Psoas muscle (tissue), 7 donors: ENCODE measurements at regions not wholly inside any gene's neighbourhood (a gene's known extent, or its start where the extent isn't known, plus 50 kb on each side); places are given as distances from the start of the nearest gene placed in this dataset.

Experiments used
- ATAC-seq, 4 donors: fragments of 200-7000 bp; cut with Tn5 transposase; one replicate each; pipeline ENCODE4 v1.9.1; 2020; ENCODE audit warnings: moderate library complexity in 3 of 4, mild to moderate bottlenecking in 2 of 4
- DNase-seq, 2 donors: peaks; one replicate each; pipeline ENCODE4 v3.0.0-alpha.2; 2020
- H3K27ac ChIP-seq: fragments of 200-600 bp; one replicate; pipeline ENCODE4 v1.8.0; 2022
- H3K27me3 ChIP-seq, 3 donors: fragments of 200-600 bp in 1 of 3; one replicate each; pipeline versions ENCODE4 v1.6.1 to v1.8.0; 2013 to 2022; ENCODE audit warnings: low read length in 2 of 3, mild to moderate bottlenecking in 2 of 3, moderate library complexity in 1 of 3; ENCODE audit not compliant: insufficient read depth in 3 of 3
- H3K36me3 ChIP-seq, 2 donors: fragments of 200-600 bp in 1 of 2; one replicate each; pipeline versions ENCODE4 v1.6.1 to v1.8.0; 2013 to 2022; ENCODE audit warnings: low read depth in 1 of 2, mild to moderate bottlenecking in 1 of 2, moderate library complexity in 1 of 2; ENCODE audit not compliant: insufficient read depth in 1 of 2
- H3K4me1 ChIP-seq: fragments of 200-600 bp; one replicate; pipeline ENCODE4 v1.8.0; 2022
- H3K4me3 ChIP-seq: fragments of 200-600 bp; one replicate; pipeline ENCODE4 v1.8.0; 2022; ENCODE audit warnings: mild to moderate bottlenecking
- H3K9me3 ChIP-seq: fragments of 200-600 bp; one replicate; pipeline ENCODE4 v1.8.0; 2022
- CTCF ChIP-seq: fragments of 200-600 bp; IDR thresholded peaks from one replicate; pipeline ENCODE4 v1.8.0; 2022; ENCODE audit warnings: antibody characterized with exemption
- WGBS, 3 donors: extraction: QIAGEN DNeasy Blood & Tissue Kit; methylation state at CpG; one replicate each; pipeline versions ENCODE4 v1.1.6 to v1.1.7; 2013; 5-methylcytosine and 5-hydroxymethylcytosine counted together
- intact Hi-C, 2 donors: fragments of 100-400 bp; cut with DNase I; formaldehyde crosslinking; loops; one replicate each; pipeline versions ENCODE4 v1.11.0 to v1.14.2; 2022
- donor health status: healthy with polysubstance abuse.
- donor health status: DM: no; HTN: no; CAD: no; lungs with moderate emphysema.
- donor health status: Bipolar disorder and iron deficiency.
- donor health status: healthy.
- donor health status: DM: yes; HTN: yes; CAD: no.
- donor health status: DM: no; HTN: no; CAD: no.
- donor health status: DM: yes; HTN: yes; CAD: no.

- intact Hi-C loops, result no loop called here
- DNase-seq (no peak), ATAC-seq (no peak)
- H3K9me3 ChIP-seq, result no peaks in the 10 kb centered on the region
- TF ChIP-seq CTCF, result no peak
- H3K27me3 ChIP-seq, result no peaks in the 10 kb centered on the region
- H3K27ac ChIP-seq, result no peak overlapping the region
- H3K4me3 ChIP-seq, result no peak overlapping the region
- H3K36me3 ChIP-seq, result no peaks in the 10 kb centered on the region
- no peaks in the 10 kb centered on the region for H3K4me1 ChIP-seq
Observed at GRCh38 chr4:31220921-31221320, 500.8 kb downstream of the PCDH7 start.

- H3K36me3 ChIP-seq, result no peaks in the 10 kb centered on the region
- no peaks in the 10 kb centered on the region for H3K4me1 ChIP-seq
- WGBS, 3 donors, result 42 to 48% (median 46%) methylated on average over 4 of the region's 4 CpGs
- H3K27me3 ChIP-seq, result no peaks in the 10 kb centered on the region
- ATAC-seq, result no peak
- intact Hi-C loops, result no loop called here
- DNase-seq, result no peak
- no peak overlapping the region for H3K27ac ChIP-seq
- H3K4me3 ChIP-seq, result no peak overlapping the region
- no peaks in the 10 kb centered on the region for H3K9me3 ChIP-seq
- TF ChIP-seq CTCF, result no peak
Observed at GRCh38 chr4:31228068-31228467, 507.9 kb downstream of the PCDH7 start.

- Histone ChIP-seq H3K27ac (no peak overlapping the region), H3K36me3 (no peaks in the 10 kb centered on the region), H3K27me3 (no peaks in the 10 kb centered on the region), H3K4me3 (no peak overlapping the region), H3K9me3 (no peaks in the 10 kb centered on the region), H3K4me1 (no peaks in the 10 kb centered on the region)
- intact Hi-C loops, result no loop called here
- WGBS, 3 donors, result 63 to 69% (median 64%) methylated on average over 1 of the region's 1 CpG
- no peak for TF ChIP-seq CTCF
- no peak for DNase-seq
- ATAC-seq, result no peak
Observed at GRCh38 chr4:31230594-31230993, 510.4 kb downstream of the PCDH7 start.

GRCh38 chr4:31234494-31234893 is 514.3 kb downstream of the PCDH7 start:
- no peaks in the 10 kb centered on the region for H3K27me3 ChIP-seq
- H3K27ac ChIP-seq, result no peak overlapping the region
- H3K4me3 ChIP-seq, result no peak overlapping the region
- intact Hi-C loops, result no loop called here
- peaks cover 4% of the 10 kb centered on the region for H3K9me3 ChIP-seq
- DNase-seq (no peak), ATAC-seq (no peak)
- H3K4me1 ChIP-seq, result no peaks in the 10 kb centered on the region
- WGBS, 3 donors, result 86 to 93% (median 91%) methylated on average over 2 of the region's 2 CpGs
- TF ChIP-seq CTCF, result no peak
- no peaks in the 10 kb centered on the region for H3K36me3 ChIP-seq

GRCh38 chr4:31234901-31235300 is 514.7 kb downstream of the PCDH7 start:
- ATAC-seq, result no peak
- no peak overlapping the region for H3K27ac ChIP-seq
- H3K4me1 ChIP-seq, result no peaks in the 10 kb centered on the region
- TF ChIP-seq CTCF, result no peak
- WGBS, 3 donors, result 84 to 88% (median 87%) methylated on average over 1 of the region's 1 CpG
- H3K27me3 ChIP-seq, result no peaks in the 10 kb centered on the region
- no peaks in the 10 kb centered on the region for H3K36me3 ChIP-seq
- no peak for DNase-seq
- peaks cover 4% of the 10 kb centered on the region for H3K9me3 ChIP-seq
- H3K4me3 ChIP-seq, result no peak overlapping the region
- intact Hi-C loops, result no loop called here
